CD14-positive monocyte (primary cell): ENCODE measurements at regions not wholly inside any gene's neighbourhood (a gene's known extent, or its start where the extent isn't known, plus 50 kb on each side); places are given as distances from the start of the nearest gene placed in this dataset.

Experiments
- DNase-seq, 3 donors: peaks; one replicate each; pipeline ENCODE4 v3.0.0-alpha.2; 2011 to 2022
- H2AFZ ChIP-seq: 2 replicates; pipeline ENCODE4 v1.6.0; 2012; ENCODE audit warnings: mild to moderate bottlenecking, low read depth, low read length, inconsistent platforms; ENCODE audit not compliant: insufficient read depth, poor library complexity, severe bottlenecking
- H3K27ac ChIP-seq, 2 donors: 1 replicate in 1 of 2; 2 replicates in 1 of 2; pipeline ENCODE4 v1.5.1; 2012 to 2013; ENCODE audit warnings: low read length in 2 of 2, control low read depth in 1 of 2, inconsistent platforms in 1 of 2, low read depth in 1 of 2, mild to moderate bottlenecking in 1 of 2
- H3K27me3 ChIP-seq, 2 donors: one replicate each; pipeline versions ENCODE4 v1.6.0 to v1.6.1; 2011 to 2013; ENCODE audit warnings: low read length in 2 of 2; ENCODE audit not compliant: control insufficient read depth in 2 of 2, insufficient read depth in 2 of 2
- H3K36me3 ChIP-seq, 2 donors: replicated peaks in 1 of 2; 1 replicate in 1 of 2; 2 replicates in 1 of 2; pipeline versions ENCODE4 v1.5.1 to v1.6.1; 2012 to 2013; ENCODE audit warnings: low read length in 2 of 2, control low read depth in 1 of 2, inconsistent platforms in 1 of 2, mild to moderate bottlenecking in 1 of 2; ENCODE audit not compliant: insufficient read depth in 2 of 2, control insufficient read depth in 1 of 2
- H3K4me1 ChIP-seq, 2 donors: 1 replicate in 1 of 2; 2 replicates in 1 of 2; pipeline versions ENCODE4 v1.5.1 to v1.6.1; 2012 to 2013; ENCODE audit warnings: low read length in 2 of 2, control low read depth in 1 of 2, inconsistent platforms in 1 of 2, mild to moderate bottlenecking in 1 of 2, moderate library complexity in 1 of 2; ENCODE audit not compliant: insufficient read depth in 2 of 2, control insufficient read depth in 1 of 2
- H3K4me2 ChIP-seq: replicated peaks from 2 replicates; pipeline ENCODE3; 2012; ENCODE audit warnings: low read length, moderate library complexity, mild to moderate bottlenecking; ENCODE audit not compliant: poor library complexity, severe bottlenecking; ENCODE audit errors: extremely low read depth
- H3K4me3 ChIP-seq, 3 experiments: fragments of 200-600 bp in 1 of 3; sonication (generic) in 1 of 3; replicated peaks in 1 of 3; 1 replicate in 2 of 3; 2 replicates in 1 of 3; pipeline ENCODE4 v1.5.1; 2011 to 2013; ENCODE audit warnings: low read length in 3 of 3, mild to moderate bottlenecking in 3 of 3, control low read depth in 2 of 3, low read depth in 2 of 3, inconsistent platforms in 1 of 3, moderate library complexity in 1 of 3
- H3K79me2 ChIP-seq: 2 replicates; pipeline ENCODE4 v1.6.0; 2012; ENCODE audit warnings: mild to moderate bottlenecking, control low read depth, inconsistent platforms, low read length, moderate library complexity; ENCODE audit not compliant: insufficient read depth
- H3K9ac ChIP-seq: 2 replicates; pipeline ENCODE4 v1.6.0; 2017; ENCODE audit warnings: low read length, mild to moderate bottlenecking; ENCODE audit not compliant: insufficient read depth, poor library complexity, severe bottlenecking
- H3K9me3 ChIP-seq, 2 donors: replicated peaks in 1 of 2; 1 replicate in 1 of 2; 2 replicates in 1 of 2; pipeline versions ENCODE4 v1.5.1 to v1.6.1; 2012 to 2013; ENCODE audit warnings: low read length in 2 of 2, control low read depth in 1 of 2; ENCODE audit not compliant: control insufficient read depth in 1 of 2, insufficient read depth in 1 of 2
- H4K20me1 ChIP-seq: 2 replicates; pipeline ENCODE4 v1.6.0; 2012; ENCODE audit warnings: mild to moderate bottlenecking, low read length, control low read depth, moderate library complexity; ENCODE audit not compliant: insufficient read depth
- H3K27ac Mint-ChIP-seq, 7 donors: one replicate each; pipeline ENCODE4 v1.8.0; 2020; ENCODE audit warnings: mild to moderate bottlenecking in 7 of 7, mixed read lengths in 7 of 7, moderate library complexity in 6 of 7, inconsistent platforms in 2 of 7
- H3K27me3 Mint-ChIP-seq, 3 donors: one replicate each; pipeline ENCODE4 v1.8.0; 2021 to 2022; ENCODE audit warnings: low read depth in 3 of 3, mild to moderate bottlenecking in 3 of 3, mixed read lengths in 3 of 3, moderate library complexity in 3 of 3, inconsistent platforms in 1 of 3
- H3K36me3 Mint-ChIP-seq, 2 donors: one replicate each; pipeline ENCODE4 v1.8.0; 2020; ENCODE audit warnings: mixed read lengths in 2 of 2, inconsistent platforms in 1 of 2, mild to moderate bottlenecking in 1 of 2
- H3K4me1 Mint-ChIP-seq: one replicate; pipeline ENCODE4 v1.8.0; 2020; ENCODE audit warnings: mild to moderate bottlenecking, mixed read lengths
- H3K4me3 Mint-ChIP-seq, 2 donors: one replicate each; pipeline ENCODE4 v1.8.0; 2020; ENCODE audit warnings: mild to moderate bottlenecking in 2 of 2, mixed read lengths in 2 of 2, moderate library complexity in 1 of 2
- H3K9me3 Mint-ChIP-seq, 7 donors: one replicate each; pipeline ENCODE4 v1.8.0; 2020 to 2022; ENCODE audit warnings: mixed read lengths in 7 of 7, mild to moderate bottlenecking in 6 of 7, moderate library complexity in 6 of 7, inconsistent platforms in 2 of 7
- CTCF ChIP-seq: fragments of 200-600 bp; IDR thresholded peaks from one replicate; pipeline ENCODE4 v1.8.0; 2022; ENCODE audit warnings: antibody characterized with exemption, mild to moderate bottlenecking
- intact Hi-C, 2 donors: fragments of 100-400 bp; cut with micrococcal nuclease; formaldehyde crosslinking; loops; one replicate each; pipeline versions ENCODE4 v1.15.0 to v1.15.1; 2023

- no peak for TF ChIP-seq CTCF
- H3K36me3 ChIP-seq, result no peaks in the 10 kb centered on the region
- no peaks in the 10 kb centered on the region for H3K36me3 Mint-ChIP-seq
- no peak overlapping the region for H2AFZ ChIP-seq
- intact Hi-C loops, result no loop called here
- H3K4me1 Mint-ChIP-seq, result no peaks in the 10 kb centered on the region
- no peak overlapping the region for H3K4me3 Mint-ChIP-seq
- H3K4me2 ChIP-seq, result no peak overlapping the region
- H3K27ac ChIP-seq, result no peak overlapping the region
- H3K79me2 ChIP-seq, result no peaks in the 10 kb centered on the region
- H3K27ac Mint-ChIP-seq, result no peak overlapping the region
- H4K20me1 ChIP-seq, result no peaks in the 10 kb centered on the region
- H3K27me3 Mint-ChIP-seq, result peaks cover 0 to 1% (median 0%) of the 10 kb centered on the region in 3 donors
- H3K27me3 ChIP-seq, result no peaks in the 10 kb centered on the region
- no peak for DNase-seq
- peaks cover 0 to 6% (median 2%) of the 10 kb centered on the region in 7 donors for H3K9me3 Mint-ChIP-seq
- H3K4me3 ChIP-seq, result no peak overlapping the region
- H3K4me1 ChIP-seq, result no peaks in the 10 kb centered on the region
- H3K9ac ChIP-seq, result no peak overlapping the region
- H3K9me3 ChIP-seq, result no peaks in the 10 kb centered on the region
Measured at GRCh38 chr2:153802671-153803070, 69.1 kb upstream of the GALNT13 start.

DNA sequence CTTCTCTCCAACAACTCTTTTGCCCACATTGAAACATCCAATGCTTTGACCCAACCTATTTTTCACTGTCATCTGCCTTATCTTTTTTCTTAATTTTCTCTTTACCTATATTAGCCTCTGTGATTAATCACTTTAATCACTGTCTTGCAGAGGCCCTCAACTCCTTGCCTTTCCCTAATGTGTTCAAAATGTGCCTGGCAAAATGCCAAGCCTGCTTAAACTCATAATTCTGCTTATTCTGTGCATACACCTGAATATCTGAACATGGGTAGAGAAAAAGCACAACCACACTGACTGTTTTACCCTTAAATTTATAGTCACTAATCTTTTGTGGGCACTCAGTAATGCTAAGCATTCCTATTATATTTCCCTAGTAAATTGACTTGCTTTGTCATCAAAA, 63.0 kb upstream of the GALNT13 start:
- Histone ChIP-seq H3K9ac (no peak overlapping the region), H2AFZ (no peak overlapping the region), H3K4me2 (no peak overlapping the region), H3K36me3 (no peaks in the 10 kb centered on the region), H4K20me1 (no peaks in the 10 kb centered on the region), H3K4me3 (no peak overlapping the region), H3K4me1 (no peaks in the 10 kb centered on the region), H3K27me3 (no peaks in the 10 kb centered on the region), H3K9me3 (no peaks in the 10 kb centered on the region), H3K27ac (no peak overlapping the region), H3K79me2 (no peaks in the 10 kb centered on the region)
- H3K4me3 Mint-ChIP-seq, result no peak overlapping the region
- no peak for DNase-seq
- intact Hi-C loops, result no loop called here
- H3K27me3 Mint-ChIP-seq, result no peaks in the 10 kb centered on the region
- H3K27ac Mint-ChIP-seq, result no peak overlapping the region
- no peak for TF ChIP-seq CTCF
- H3K36me3 Mint-ChIP-seq, result no peaks in the 10 kb centered on the region
- H3K9me3 Mint-ChIP-seq, result peaks cover 0 to 3% (median 0%) of the 10 kb centered on the region in 7 donors
- H3K4me1 Mint-ChIP-seq, result no peaks in the 10 kb centered on the region
